Spleen (tissue), 11 donors: ENCODE measurements at regions not wholly inside any gene's neighbourhood (a gene's known extent, or its start where the extent isn't known, plus 50 kb on each side); places are given as distances from the start of the nearest gene placed in this dataset.

Experiments used
- DNase-seq: peaks from one replicate; pipeline ENCODE4 v3.0.0-alpha.2; 2020
- H3K27ac ChIP-seq, 8 donors: fragments of 200-600 bp; sonication (generic) in 7 of 8; 1 replicate in 4 of 8; 2 replicates in 4 of 8; pipeline versions ENCODE4 v1.5.0 to v1.8.0; 2016 to 2021; ENCODE audit warnings: inconsistent platforms in 4 of 8, mild to moderate bottlenecking in 4 of 8, moderate library complexity in 1 of 8
- H3K27me3 ChIP-seq, 7 donors: fragments of 200-600 bp; sonication (generic) in 6 of 7; replicated peaks in 1 of 7; 1 replicate in 4 of 7; 2 replicates in 3 of 7; pipeline versions ENCODE4 v1.5.0 to v1.8.0; 2016 to 2021; ENCODE audit warnings: inconsistent platforms in 3 of 7, mild to moderate bottlenecking in 1 of 7
- H3K36me3 ChIP-seq, 6 donors: fragments of 200-600 bp; sonication (generic) in 5 of 6; 1 replicate in 4 of 6; 2 replicates in 2 of 6; pipeline versions ENCODE4 v1.5.0 to v1.8.0; 2016 to 2021; ENCODE audit warnings: inconsistent platforms in 2 of 6
- H3K4me1 ChIP-seq, 6 donors: fragments of 200-600 bp; sonication (generic) in 5 of 6; 1 replicate in 3 of 6; 2 replicates in 3 of 6; pipeline versions ENCODE4 v1.5.0 to v1.8.0; 2016 to 2021; ENCODE audit warnings: inconsistent platforms in 3 of 6
- H3K4me3 ChIP-seq, 8 donors: fragments of 200-600 bp; sonication (generic) in 7 of 8; 1 replicate in 4 of 8; 2 replicates in 4 of 8; pipeline versions ENCODE4 v1.5.0 to v1.8.0; 2016 to 2021; ENCODE audit warnings: inconsistent platforms in 4 of 8, mild to moderate bottlenecking in 4 of 8, moderate library complexity in 2 of 8
- H3K9me3 ChIP-seq, 8 donors: fragments of 200-600 bp; sonication (generic) in 7 of 8; 1 replicate in 4 of 8; 2 replicates in 4 of 8; pipeline versions ENCODE4 v1.5.0 to v1.8.0; 2016 to 2021; ENCODE audit warnings: inconsistent platforms in 4 of 8
- POLR2A ChIP-seq, 3 donors: fragments of 450-650 bp; IDR thresholded peaks; one replicate each; pipeline ENCODE4 v1.5.1; 2017; ENCODE audit warnings: antibody characterized with exemption in 3 of 3, mild to moderate bottlenecking in 1 of 3
- POLR2AphosphoS5 ChIP-seq, 3 donors: sonication (generic); formaldehyde crosslinking; IDR thresholded peaks; one replicate each; pipeline ENCODE4 v1.5.1; 2017; ENCODE audit warnings: antibody characterized with exemption in 3 of 3
- WGBS, 5 donors: extraction: QIAGEN DNeasy Blood & Tissue Kit in 3 of 5; methylation state at CpG; one replicate each; pipeline versions ENCODE4 v1.1.5 to v1.1.7; 2013 to 2018; 5-methylcytosine and 5-hydroxymethylcytosine counted together
- intact Hi-C: fragments of 100-400 bp; cut with DNase I; formaldehyde crosslinking; loops from one replicate; pipeline ENCODE4 v1.15.0; 2023; ENCODE audit warnings: low total_unique reads
- TF ChIP-seq, protein P1 (sequence below), 11 experiments: fragments of 200-600 bp in 7 of 11; fragments of 450-650 bp in 4 of 11; sonication (generic) in 4 of 11; IDR thresholded peaks in 8 of 11; conservative IDR thresholded peaks in 3 of 11; 1 replicate in 7 of 11; 2 replicates in 4 of 11; pipeline versions ENCODE4 v1.4.0 to v1.8.0; 2016 to 2021; ENCODE audit warnings: antibody characterized with exemption in 11 of 11, inconsistent platforms in 4 of 11, mild to moderate bottlenecking in 1 of 11
- donor health status: healthy with polysubstance abuse.
- donor health status: DM: no; HTN: no; CAD: no; lungs with moderate emphysema.
- donor health status: DM: no; HTN: no; CAD: no.
- donor health status: Bipolar disorder and iron deficiency.
- donor health status: healthy.
- donor health status: DM: no; HTN: no; CAD: no.
- donor health status: DM: yes; HTN: yes; CAD: no.

- 85 to 95% (median 90%) methylated on average over 2 of the region's 2 CpGs for WGBS, 5 donors
- H3K9me3 ChIP-seq = peaks cover 0 to 14% (median 7%) of the 10 kb centered on the region in 8 donors
- no peak for DNase-seq
- no peaks in the 10 kb centered on the region for H3K27me3 ChIP-seq
- no peak overlapping the region for H3K4me3 ChIP-seq
- intact Hi-C loops = no loop called here
- TF ChIP-seq, protein P1, sequence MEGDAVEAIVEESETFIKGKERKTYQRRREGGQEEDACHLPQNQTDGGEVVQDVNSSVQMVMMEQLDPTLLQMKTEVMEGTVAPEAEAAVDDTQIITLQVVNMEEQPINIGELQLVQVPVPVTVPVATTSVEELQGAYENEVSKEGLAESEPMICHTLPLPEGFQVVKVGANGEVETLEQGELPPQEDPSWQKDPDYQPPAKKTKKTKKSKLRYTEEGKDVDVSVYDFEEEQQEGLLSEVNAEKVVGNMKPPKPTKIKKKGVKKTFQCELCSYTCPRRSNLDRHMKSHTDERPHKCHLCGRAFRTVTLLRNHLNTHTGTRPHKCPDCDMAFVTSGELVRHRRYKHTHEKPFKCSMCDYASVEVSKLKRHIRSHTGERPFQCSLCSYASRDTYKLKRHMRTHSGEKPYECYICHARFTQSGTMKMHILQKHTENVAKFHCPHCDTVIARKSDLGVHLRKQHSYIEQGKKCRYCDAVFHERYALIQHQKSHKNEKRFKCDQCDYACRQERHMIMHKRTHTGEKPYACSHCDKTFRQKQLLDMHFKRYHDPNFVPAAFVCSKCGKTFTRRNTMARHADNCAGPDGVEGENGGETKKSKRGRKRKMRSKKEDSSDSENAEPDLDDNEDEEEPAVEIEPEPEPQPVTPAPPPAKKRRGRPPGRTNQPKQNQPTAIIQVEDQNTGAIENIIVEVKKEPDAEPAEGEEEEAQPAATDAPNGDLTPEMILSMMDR (IDR thresholded peaks at IDR 0.05 in 8 of 11, conservative IDR thresholded peaks at IDR 0.05 in 3 of 11) = no peak
- no peak for TF ChIP-seq POLR2AphosphoS5 (IDR thresholded peaks at IDR 0.05)
- TF ChIP-seq POLR2A (IDR thresholded peaks at IDR 0.05) = no peak
- H3K4me1 ChIP-seq = no peaks in the 10 kb centered on the region
- no peaks in the 10 kb centered on the region for H3K36me3 ChIP-seq
- no peak overlapping the region for H3K27ac ChIP-seq
Observed at GRCh38 chr5:170446365-170446764, 57.2 kb upstream of the KCNMB1 start.

- TF ChIP-seq POLR2A (IDR thresholded peaks at IDR 0.05) = no peak
- TF ChIP-seq, protein P1 (IDR thresholded peaks at IDR 0.05 in 8 of 11, conservative IDR thresholded peaks at IDR 0.05 in 3 of 11) = no peak
- no peak for TF ChIP-seq POLR2AphosphoS5 (IDR thresholded peaks at IDR 0.05)
- no peak for DNase-seq
- WGBS, 5 donors = 86 to 94% (median 92%) methylated on average over 8 of the region's 8 CpGs
- no peak overlapping the region for H3K27ac ChIP-seq
- H3K9me3 ChIP-seq = peaks cover 0 to 14% (median 7%) of the 10 kb centered on the region in 8 donors
- no peaks in the 10 kb centered on the region for H3K4me1 ChIP-seq
- intact Hi-C loops = no loop called here
- no peaks in the 10 kb centered on the region for H3K36me3 ChIP-seq
- no peaks in the 10 kb centered on the region for H3K27me3 ChIP-seq
- no peak overlapping the region for H3K4me3 ChIP-seq
Observed at GRCh38 chr5:170445936-170446335, 56.8 kb upstream of the KCNMB1 start.

DNA sequence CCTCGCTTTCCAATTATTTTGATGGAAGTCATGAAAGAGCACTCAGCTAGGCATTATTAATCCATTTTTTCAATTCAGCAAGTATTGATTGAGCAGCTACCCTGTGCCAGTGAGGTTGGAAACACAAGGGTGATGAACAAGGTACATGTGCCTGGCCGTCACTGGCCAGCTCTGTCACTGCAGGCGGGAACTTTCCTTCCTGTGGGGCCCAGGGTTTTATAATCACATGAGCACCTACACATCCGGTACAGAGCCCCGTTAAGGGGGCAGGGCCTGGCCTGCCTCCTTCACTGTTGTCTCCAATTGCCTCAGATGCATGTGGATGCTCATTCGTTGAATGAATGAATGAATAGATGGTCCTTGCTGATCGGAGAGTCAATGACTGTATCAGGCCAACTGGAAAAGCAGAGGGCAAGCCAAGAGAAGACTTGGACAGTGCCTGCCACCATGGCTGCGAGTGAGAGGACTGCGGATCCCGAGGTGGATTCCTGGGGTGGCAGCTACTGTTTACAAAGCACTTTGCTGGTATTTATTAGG lies 55.9 kb upstream of the KCNMB1 start:
- Histone ChIP-seq H3K27ac (no peak overlapping the region), H3K27me3 (peaks cover 0 to under 1% (median 0%) of the 10 kb centered on the region in 7 donors), H3K9me3 (peaks cover 0 to 14% (median 7%) of the 10 kb centered on the region in 8 donors), H3K4me3 (no peak overlapping the region), H3K4me1 (no peaks in the 10 kb centered on the region), H3K36me3 (no peaks in the 10 kb centered on the region)
- intact Hi-C loops = no loop called here
- TF ChIP-seq POLR2A (IDR thresholded peaks at IDR 0.05) = no peak
- 55 to 74% (median 66%) methylated on average over 9 to 10 of the region's 10 CpGs for WGBS, 5 donors
- DNase-seq = no peak

- TF ChIP-seq POLR2A (IDR thresholded peaks at IDR 0.05) = no peak
- no peak for TF ChIP-seq POLR2AphosphoS5 (IDR thresholded peaks at IDR 0.05)
- peaks cover 0 to 9% (median 0%) of the 10 kb centered on the region in 7 donors for H3K27me3 ChIP-seq
- H3K36me3 ChIP-seq = no peaks in the 10 kb centered on the region
- H3K27ac ChIP-seq = no peak overlapping the region
- 86 to 96% (median 92%) methylated on average over 7 of the region's 7 CpGs for WGBS, 5 donors
- no peaks in the 10 kb centered on the region for H3K4me1 ChIP-seq
- no peak overlapping the region for H3K4me3 ChIP-seq
- no peak for DNase-seq
- intact Hi-C loops = no loop called here
- peaks cover 0 to 14% (median 7%) of the 10 kb centered on the region in 8 donors for H3K9me3 ChIP-seq
Observed at GRCh38 chr5:170444181-170444580, 55.0 kb upstream of the KCNMB1 start.

DNA sequence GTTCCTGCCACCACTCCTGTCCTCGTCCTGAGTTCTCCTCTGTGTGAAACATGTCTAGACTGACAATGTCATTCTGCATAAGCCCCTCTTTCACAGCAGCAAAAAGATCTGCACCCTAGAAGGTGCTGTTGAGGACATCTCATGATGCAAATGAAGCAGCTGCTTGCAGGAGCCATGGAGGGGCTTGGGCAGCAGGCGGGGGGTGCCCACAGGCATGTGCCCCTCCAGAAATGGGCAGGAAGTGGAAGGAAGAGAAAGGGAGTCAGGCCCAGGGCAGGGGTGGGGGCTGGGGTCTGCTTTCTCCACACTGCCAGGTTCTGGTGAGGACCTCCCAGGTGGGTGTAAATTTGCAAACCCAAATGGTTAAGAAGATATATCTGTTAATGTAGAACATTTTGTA lies 54.5 kb upstream of the KCNMB1 start:
- Histone ChIP-seq H3K4me1 (no peaks in the 10 kb centered on the region), H3K27me3 (peaks cover 0 to 13% (median 0%) of the 10 kb centered on the region in 7 donors), H3K4me3 (no peak overlapping the region), H3K36me3 (no peaks in the 10 kb centered on the region), H3K9me3 (peaks cover 0 to 14% (median 7%) of the 10 kb centered on the region in 8 donors), H3K27ac (no peak overlapping the region)
- intact Hi-C loops = no loop called here
- no peak for DNase-seq
- TF ChIP-seq, protein P1 (IDR thresholded peaks at IDR 0.05 in 8 of 11, conservative IDR thresholded peaks at IDR 0.05 in 3 of 11) = no peak
- WGBS, 5 donors = 66 to 90% (median 82%) methylated on average over 2 of the region's 2 CpGs
